GM12891 (cell line): ENCODE measurements at regions not wholly inside any gene's neighbourhood (a gene's known extent, or its start where the extent isn't known, plus 50 kb on each side); places are given as distances from the start of the nearest gene placed in this dataset.
"Not testable (repeated sequence)": the region's sequence is repeated elsewhere in the genome, so short reads cannot be mapped to it uniquely, and the experiment has no call there.

Source experiments
- DNase-seq: peaks from one replicate; pipeline ENCODE4 v3.0.0; 2011; ENCODE audit warnings: low spot score; ENCODE audit not compliant: insufficient read length
- FAIRE-seq: peaks from 2 replicates; lab custom pipeline; 2011; peaks lifted over from hg19 to GRCh38; lab: Jason Lieb, UNC
- PAX5 ChIP-seq: IDR thresholded peaks from 2 replicates; pipeline ENCODE4 v1.6.1; 2011; ENCODE audit warnings: low read length, moderate library complexity, mild to moderate bottlenecking; ENCODE audit not compliant: insufficient read depth, severe bottlenecking
- POLR2A ChIP-seq: IDR thresholded peaks from 2 replicates; pipeline ENCODE4 v1.6.1; 2011; ENCODE audit warnings: low read depth, low read length, control low read depth
- POLR2AphosphoS5 ChIP-seq: IDR thresholded peaks from 2 replicates; pipeline ENCODE4 v1.6.1; 2011; ENCODE audit warnings: low read depth, low read length, control low read depth
- POU2F2 ChIP-seq: IDR thresholded peaks from 2 replicates; pipeline ENCODE4 v1.6.1; 2011; ENCODE audit warnings: low read depth, mild to moderate bottlenecking, control low read depth, low read length, moderate library complexity
- SPI1 ChIP-seq: IDR thresholded peaks from 2 replicates; pipeline ENCODE4 v1.6.1; 2011; ENCODE audit warnings: low read depth, low read length, control low read depth
- TAF1 ChIP-seq: IDR thresholded peaks from 2 replicates; pipeline ENCODE4 v1.6.1; 2011; ENCODE audit warnings: low read depth, low read length, control low read depth

GRCh38 chr2:147603447-147603846 lies 241.4 kb upstream of the ACVR2A start:
- FAIRE-seq (no peak), DNase-seq (no peak)
- TF ChIP-seq POLR2A = no peak
- no peak for TF ChIP-seq TAF1
- TF ChIP-seq POLR2AphosphoS5 = no peak
- no peak for TF ChIP-seq SPI1
- TF ChIP-seq POU2F2 = no peak
- TF ChIP-seq PAX5 = no peak

GRCh38 chr2:147600646-147601045 lies 244.2 kb upstream of the ACVR2A start:
- DNase-seq (no peak), FAIRE-seq (no peak)
- TF ChIP-seq POLR2AphosphoS5 (no peak), TAF1 (no peak), PAX5 (no peak), POLR2A (no peak), SPI1 (no peak), POU2F2 (no peak)

GRCh38 chr2:147600223-147600622 lies 244.6 kb upstream of the ACVR2A start:
- TF ChIP-seq SPI1 (no peak), POLR2AphosphoS5 (no peak), POU2F2 (no peak), POLR2A (no peak), TAF1 (no peak), PAX5 (no peak)
- FAIRE-seq = no peak
- no peak for DNase-seq

- FAIRE-seq (no peak), DNase-seq (no peak)
- TF ChIP-seq POU2F2 = no peak
- no peak for TF ChIP-seq SPI1
- no peak for TF ChIP-seq POLR2A
- TF ChIP-seq PAX5 = no peak
- TF ChIP-seq POLR2AphosphoS5 = no peak
- no peak for TF ChIP-seq TAF1
These were observed 249.6 kb upstream of the ACVR2A start for GRCh38 chr2:147595200-147595599.

- DNase-seq (no peak), FAIRE-seq (no peak)
- TF ChIP-seq TAF1 (no peak), SPI1 (no peak), POLR2AphosphoS5 (no peak), PAX5 (no peak), POLR2A (no peak), POU2F2 (no peak)
These were observed 250.8 kb upstream of the ACVR2A start for GRCh38 chr2:147594038-147594437.

GRCh38 chr2:147592784-147593183 lies 252.0 kb upstream of the ACVR2A start:
- FAIRE-seq, DNase-seq: not testable (repeated sequence)

- FAIRE-seq (no peak), DNase-seq (no peak)
- TF ChIP-seq POU2F2 (no peak), TAF1 (no peak), POLR2AphosphoS5 (no peak), PAX5 (no peak), SPI1 (no peak), POLR2A (no peak)
These were observed 255.7 kb upstream of the ACVR2A start for GRCh38 chr2:147589127-147589526.

GRCh38 chr2:147588191-147588590 lies 256.6 kb upstream of the ACVR2A start:
- FAIRE-seq (no peak), DNase-seq (no peak)
- TF ChIP-seq POLR2A (no peak), POU2F2 (no peak)

- no peak for TF ChIP-seq TAF1
- no peak for TF ChIP-seq POU2F2
- no peak for TF ChIP-seq POLR2AphosphoS5
- no peak for TF ChIP-seq POLR2A
- no peak for TF ChIP-seq PAX5
- no peak for TF ChIP-seq SPI1
- DNase-seq = no peak
- FAIRE-seq = no peak
These were observed 266.3 kb upstream of the ACVR2A start for GRCh38 chr2:147578529-147578928.

- FAIRE-seq (no peak), DNase-seq (no peak)
- TF ChIP-seq SPI1 (no peak), POU2F2 (no peak), TAF1 (no peak), POLR2AphosphoS5 (no peak), POLR2A (no peak), PAX5 (no peak)
These were observed 266.8 kb upstream of the ACVR2A start for GRCh38 chr2:147577998-147578380.
